BE2C (cell line): ENCODE measurements at regions not wholly inside any gene's neighbourhood (a gene's known extent, or its start where the extent isn't known, plus 50 kb on each side); places are given as distances from the start of the nearest gene placed in this dataset.

Source experiments
- DNase-seq: peaks from one replicate; pipeline ENCODE4 v3.0.0-alpha.2; 2020
- H3K27me3 ChIP-seq: fragments of 250-450 bp; sonication (Bioruptor Pico); 2 replicates; pipeline ENCODE4 v1.5.1; 2020; ENCODE audit warnings: mild to moderate bottlenecking
- H3K36me3 ChIP-seq: fragments of 250-450 bp; sonication (Bioruptor Pico); 2 replicates; pipeline ENCODE4 v1.5.1; 2020; ENCODE audit warnings: mild to moderate bottlenecking
- H3K4me1 ChIP-seq: fragments of 250-450 bp; sonication (Bioruptor Pico); 2 replicates; pipeline ENCODE4 v1.5.1; 2020
- H3K4me3 ChIP-seq: 2 replicates; pipeline ENCODE4 v1.5.1; 2011; ENCODE audit warnings: low read depth, low read length
- H3K9me3 ChIP-seq: fragments of 250-450 bp; sonication (Bioruptor Pico); 2 replicates; pipeline ENCODE4 v1.5.1; 2020
- CTCF ChIP-seq: IDR thresholded peaks from 2 replicates; pipeline ENCODE4 v1.5.1; 2012; ENCODE audit warnings: mild to moderate bottlenecking, low read depth, low read length

GRCh38 chr3:76661527-76662250 lies 378.2 kb upstream of the ROBO2 start:
- no peak for TF ChIP-seq CTCF
- H3K4me3 ChIP-seq = no peak overlapping the region
- no peaks in the 10 kb centered on the region for H3K9me3 ChIP-seq
- H3K4me1 ChIP-seq = no peaks in the 10 kb centered on the region
- H3K36me3 ChIP-seq = no peaks in the 10 kb centered on the region
- DNase-seq = no peak
- no peaks in the 10 kb centered on the region for H3K27me3 ChIP-seq

- Histone ChIP-seq H3K4me3 (no peak overlapping the region), H3K36me3 (no peaks in the 10 kb centered on the region), H3K9me3 (no peaks in the 10 kb centered on the region), H3K27me3 (no peaks in the 10 kb centered on the region), H3K4me1 (no peaks in the 10 kb centered on the region)
- no peak for DNase-seq
- TF ChIP-seq CTCF = no peak
Observed at GRCh38 chr3:76664816-76665215, 375.1 kb upstream of the ROBO2 start.

GRCh38 chr3:76668653-76669052 lies 371.2 kb upstream of the ROBO2 start:
- no peaks in the 10 kb centered on the region for H3K36me3 ChIP-seq
- H3K27me3 ChIP-seq = no peaks in the 10 kb centered on the region
- no peak for DNase-seq
- H3K9me3 ChIP-seq = no peaks in the 10 kb centered on the region
- no peaks in the 10 kb centered on the region for H3K4me1 ChIP-seq
- no peak for TF ChIP-seq CTCF
- no peak overlapping the region for H3K4me3 ChIP-seq

- no peaks in the 10 kb centered on the region for H3K4me1 ChIP-seq
- H3K36me3 ChIP-seq = no peaks in the 10 kb centered on the region
- no peak overlapping the region for H3K4me3 ChIP-seq
- TF ChIP-seq CTCF = no peak
- H3K27me3 ChIP-seq = no peaks in the 10 kb centered on the region
- no peak for DNase-seq
- H3K9me3 ChIP-seq = no peaks in the 10 kb centered on the region
Observed at GRCh38 chr3:76669322-76669721, 370.6 kb upstream of the ROBO2 start.

GRCh38 chr3:76673171-76673570 lies 366.7 kb upstream of the ROBO2 start:
- no peak for DNase-seq
- Histone ChIP-seq H3K4me3 (no peak overlapping the region), H3K36me3 (no peaks in the 10 kb centered on the region), H3K9me3 (no peaks in the 10 kb centered on the region), H3K4me1 (no peaks in the 10 kb centered on the region), H3K27me3 (no peaks in the 10 kb centered on the region)
- no peak for TF ChIP-seq CTCF

- Histone ChIP-seq H3K27me3 (no peaks in the 10 kb centered on the region), H3K9me3 (no peaks in the 10 kb centered on the region), H3K4me3 (no peak overlapping the region), H3K36me3 (no peaks in the 10 kb centered on the region), H3K4me1 (no peaks in the 10 kb centered on the region; the same call in 1 of the 2 replicates)
- DNase-seq = no peak
- TF ChIP-seq CTCF = peak; percentile 29; the same call in 1 of the 2 replicates
Observed at GRCh38 chr3:76679541-76679940, 360.4 kb upstream of the ROBO2 start.
